KOPT-K1 (cell line): ENCODE measurements at regions not wholly inside any gene's neighbourhood (a gene's known extent, or its start where the extent isn't known, plus 50 kb on each side); places are given as distances from the start of the nearest gene placed in this dataset.

Experiments used
- H3K27ac ChIP-seq: fragments of 200-600 bp; sonication (generic); 2 replicates; pipeline ENCODE4 v1.5.1; 2016; ENCODE audit warnings: antibody characterized with exemption, mild to moderate bottlenecking, low read depth, low read length; ENCODE audit not compliant: poor library complexity, severe bottlenecking
- H3K36me3 ChIP-seq: fragments of 200-600 bp; sonication (generic); 2 replicates; pipeline ENCODE4 v1.5.1; 2017; ENCODE audit warnings: antibody characterized with exemption, mild to moderate bottlenecking, low read length, moderate library complexity; ENCODE audit not compliant: insufficient read depth
- H3K9me3 ChIP-seq: fragments of 200-600 bp; sonication (generic); 2 replicates; pipeline ENCODE4 v1.5.1; 2017; ENCODE audit warnings: antibody characterized with exemption, low read length, mild to moderate bottlenecking; ENCODE audit not compliant: insufficient read depth, poor library complexity, severe bottlenecking

DNA sequence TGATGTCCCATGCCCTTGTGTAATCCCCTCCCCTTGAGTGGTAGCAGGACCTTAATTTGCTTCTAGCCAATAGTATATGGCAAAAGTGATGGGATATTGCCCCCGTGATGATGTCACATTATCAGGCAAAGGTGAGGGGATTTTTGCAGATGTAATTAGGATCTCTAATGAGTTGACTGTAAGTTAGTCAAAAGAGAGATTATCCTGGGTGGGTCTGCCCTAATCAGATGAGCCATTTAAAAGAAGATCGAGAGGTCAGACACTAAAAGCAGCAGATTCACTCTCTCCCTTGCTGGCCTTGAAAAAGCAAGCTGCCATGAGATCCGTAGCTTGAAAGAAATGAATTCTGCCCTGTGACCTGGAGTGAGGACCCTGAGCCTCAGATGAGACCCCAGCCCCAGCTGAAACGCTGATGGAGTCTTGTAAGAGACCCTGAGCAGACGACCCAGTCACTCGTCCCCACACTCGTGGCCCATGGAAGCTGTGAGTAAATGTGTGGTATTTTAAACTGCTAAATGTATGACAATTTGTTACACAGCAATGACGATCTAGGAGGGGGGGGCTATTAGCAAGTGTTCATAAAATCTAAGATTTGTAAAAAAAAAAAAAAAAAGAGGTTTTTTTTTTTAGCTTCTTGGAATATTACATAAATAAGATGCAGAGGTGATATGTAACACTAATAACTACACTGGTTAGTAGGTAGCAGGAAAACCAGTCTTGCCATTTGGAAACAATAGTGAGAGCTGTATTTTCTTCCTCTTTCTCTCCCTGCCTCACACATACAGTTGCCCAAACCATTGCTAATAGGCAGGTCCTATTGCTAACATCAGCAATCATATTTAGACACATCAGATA, 50.3 kb upstream of the TARBP1 start:
- no peak overlapping the region for H3K27ac ChIP-seq
- H3K36me3 ChIP-seq = no peaks in the 10 kb centered on the region
- H3K9me3 ChIP-seq = no peaks in the 10 kb centered on the region
